NCI-H2227 (cell line): ENCODE measurements at regions not wholly inside any gene's neighbourhood (a gene's known extent, or its start where the extent isn't known, plus 50 kb on each side); places are given as distances from the start of the nearest gene placed in this dataset.
"Not testable (repeated sequence)": the region's sequence is repeated elsewhere in the genome, so short reads cannot be mapped to it uniquely, and the experiment has no call there.

Source experiments
- DNase-seq: peaks from one replicate; lab custom pipeline; 2025; ENCODE audit not compliant: unreplicated experiment; lab: John Stamatoyannopoulos, UW

DNA sequence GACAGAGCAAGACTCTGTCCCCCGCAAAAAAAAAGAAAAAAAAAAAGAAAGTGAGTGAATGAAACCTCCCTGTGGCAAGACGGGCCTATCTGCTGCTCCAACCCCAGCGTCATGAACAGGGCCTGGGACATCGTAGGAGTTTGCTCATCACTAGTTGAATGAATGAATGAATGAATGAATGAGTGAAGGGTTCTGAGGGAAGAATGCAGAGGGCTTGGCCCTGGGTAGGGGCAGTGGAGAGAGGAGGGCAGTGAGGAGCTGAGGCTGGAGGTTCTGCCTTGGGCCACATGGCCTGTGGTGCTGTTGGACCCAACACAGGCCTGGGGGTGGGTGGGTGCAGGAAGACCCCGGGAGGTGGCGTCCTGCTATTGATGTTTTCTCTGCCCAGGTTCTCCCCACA is 125.5 kb upstream of the CIBAR2 start:
- DNase-seq = no peak

DNA sequence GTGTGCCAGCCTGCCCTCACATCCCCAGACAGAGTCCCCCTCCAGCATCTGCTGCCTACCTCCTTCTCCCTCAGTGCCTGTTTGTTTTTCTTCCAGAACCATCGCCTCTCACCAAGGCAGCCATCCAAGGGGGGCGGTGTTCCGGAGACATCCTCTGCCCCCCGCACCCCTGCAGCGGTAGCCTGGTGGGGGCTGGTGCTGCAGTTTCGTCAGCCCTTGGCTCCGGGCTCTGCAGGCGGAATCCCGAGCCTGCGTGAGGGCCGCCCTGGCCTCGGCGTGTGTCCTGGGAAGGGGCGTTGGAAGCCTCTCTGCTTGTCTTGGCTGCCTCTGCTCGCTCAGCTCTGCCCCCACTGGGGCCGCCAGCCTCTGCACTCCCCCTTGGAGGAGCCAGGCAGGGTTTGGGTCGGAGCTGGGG is 126.0 kb upstream of the CIBAR2 start:
- peak; percentile 26 for DNase-seq

DNA sequence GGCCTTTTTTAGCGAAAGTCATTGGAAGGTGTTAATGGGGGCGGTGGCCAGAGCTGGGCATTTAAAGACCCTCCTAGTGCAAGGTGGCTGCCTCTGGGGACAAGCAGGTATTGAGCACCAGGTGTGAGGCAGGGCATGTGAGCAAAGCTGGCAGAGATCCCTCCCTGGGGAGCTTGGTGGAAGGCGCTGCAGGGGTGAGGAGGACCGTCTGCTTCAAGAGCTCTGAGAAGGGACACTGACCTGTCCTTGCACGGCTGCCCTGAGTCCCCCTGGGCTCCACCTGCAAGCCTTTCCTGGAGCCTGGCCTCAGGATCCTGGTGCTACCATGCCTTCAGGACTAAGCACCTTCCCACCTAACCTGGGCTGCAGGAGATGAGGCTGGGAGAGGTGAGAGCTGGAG is 127.0 kb upstream of the CIBAR2 start:
- DNase-seq = no peak

- DNase-seq = no peak
Observed at GRCh38 chr16:85239871-85240270, 127.6 kb upstream of the CIBAR2 start.

DNA sequence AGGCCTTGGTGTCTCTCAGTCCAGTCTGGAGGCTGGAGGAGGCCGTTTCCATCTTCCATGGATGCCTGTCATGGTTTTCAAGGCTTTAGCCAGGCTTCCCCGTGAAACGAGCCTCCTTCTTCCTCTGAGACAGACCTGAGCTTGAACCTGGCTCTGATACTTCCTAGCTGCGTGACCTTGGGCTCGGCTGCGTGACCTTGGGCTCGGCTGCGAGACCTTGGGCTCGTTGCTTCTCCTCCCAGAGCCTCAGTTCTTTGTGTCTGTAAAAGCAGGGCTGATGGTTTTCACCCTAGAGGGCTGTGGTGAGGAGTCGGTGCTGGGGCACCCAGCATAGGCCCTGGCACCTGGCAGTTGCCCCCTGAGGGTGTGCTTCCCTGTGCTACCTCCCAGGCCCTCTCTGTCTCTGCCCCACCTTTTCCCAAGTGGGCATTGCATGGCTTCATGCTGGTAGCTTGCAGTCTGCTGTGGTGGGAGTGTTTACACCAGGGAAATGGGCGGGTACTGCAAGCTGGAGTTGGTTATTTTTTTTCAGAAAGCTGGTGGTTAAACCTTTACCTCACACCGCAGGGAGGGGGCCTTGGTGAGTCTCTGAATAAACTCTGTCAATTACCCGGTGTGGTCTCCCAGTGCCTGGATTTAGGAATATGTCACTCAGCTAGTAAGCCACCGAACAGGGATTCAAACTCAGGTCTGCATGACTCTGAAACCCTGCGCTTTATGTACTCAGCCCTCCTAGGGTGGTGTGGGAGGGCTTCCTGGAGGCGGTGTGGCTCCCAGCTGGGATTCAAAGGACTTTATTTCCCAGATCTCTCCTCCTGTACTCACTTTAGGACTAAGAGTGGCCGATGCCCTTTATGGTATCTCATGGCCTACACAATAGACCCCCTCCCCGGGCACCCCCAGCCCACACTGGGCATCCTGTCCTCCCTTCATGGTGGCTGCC is 129.0 kb upstream of the CIBAR2 start:
- no peak for DNase-seq

DNA sequence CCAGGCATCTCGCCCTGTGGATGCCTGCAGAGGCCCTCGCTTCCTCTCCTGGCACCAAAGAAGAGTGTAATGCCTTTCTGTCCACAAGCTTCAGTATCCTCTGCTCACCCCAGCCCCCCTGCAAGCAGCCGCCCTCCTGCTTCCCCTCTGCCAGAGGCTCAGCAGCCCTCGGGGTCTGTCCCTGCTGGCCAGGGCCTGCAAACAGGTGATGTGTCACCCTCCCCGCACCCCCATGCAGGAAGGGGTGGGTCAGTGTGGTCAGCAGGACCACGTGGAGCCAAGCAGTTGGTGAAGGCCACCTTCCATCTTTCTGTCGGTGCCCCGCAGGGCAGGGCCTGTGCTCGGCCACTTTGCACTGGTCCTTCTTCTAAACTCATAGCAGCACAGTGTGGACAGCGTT is 129.9 kb upstream of the CIBAR2 start:
- DNase-seq = no peak

GRCh38 chr16:85243308-85243707 is 131.0 kb upstream of the CIBAR2 start:
- no peak for DNase-seq

- not testable (repeated sequence) for DNase-seq
Observed at GRCh38 chr16:85244452-85244851, 132.2 kb upstream of the CIBAR2 start.

- peak; percentile 80 for DNase-seq
Observed at GRCh38 chr16:85245307-85246172, 133.3 kb upstream of the CIBAR2 start.

DNA sequence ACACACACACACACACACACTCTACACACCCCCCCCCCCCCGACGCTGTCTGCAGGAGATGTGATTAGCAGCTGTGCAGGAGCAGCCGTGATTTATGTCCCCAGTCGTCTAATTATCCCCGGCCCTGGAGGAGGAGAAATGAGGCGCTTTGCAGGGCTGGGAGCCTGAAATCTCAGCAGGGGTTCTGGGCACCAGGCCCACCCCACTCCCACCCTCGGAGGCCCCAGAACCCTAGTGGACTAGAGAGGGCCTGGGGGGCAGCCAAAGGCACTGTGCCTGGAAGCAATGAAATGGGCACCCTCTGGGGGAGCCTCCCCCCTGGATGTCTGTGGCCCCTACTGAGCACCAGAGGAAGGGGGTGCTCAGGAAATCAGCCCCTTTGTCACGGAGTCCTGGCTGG is 134.2 kb upstream of the CIBAR2 start:
- DNase-seq = peak; percentile 73

- DNase-seq = no peak
Observed at GRCh38 chr16:85246973-85247372, 134.7 kb upstream of the CIBAR2 start.

DNA sequence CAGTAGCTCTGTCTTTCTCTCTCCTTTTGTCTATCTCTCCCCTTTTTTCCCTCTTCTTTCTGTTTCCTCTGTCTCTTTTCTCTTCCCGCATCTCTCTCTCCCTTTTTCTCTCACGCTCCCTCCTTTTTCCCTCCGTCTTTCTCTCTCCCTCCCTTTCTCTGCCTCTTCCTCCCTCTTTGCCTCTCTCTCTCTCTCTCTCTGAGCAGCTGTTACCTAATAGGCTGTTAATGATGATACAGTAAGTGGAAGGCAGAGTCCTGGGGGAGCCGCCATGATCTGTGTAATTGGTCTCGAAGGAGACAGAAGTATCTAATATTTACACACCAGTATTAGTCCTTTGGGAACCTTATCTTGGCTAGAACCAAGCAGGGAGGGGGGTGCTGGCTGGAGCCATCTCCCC is 136.1 kb upstream of the CIBAR2 start:
- DNase-seq = no peak

- no peak for DNase-seq
Observed at GRCh38 chr16:85248857-85249256, 136.6 kb upstream of the CIBAR2 start.

GRCh38 chr16:85249418-85250146 is 137.3 kb upstream of the CIBAR2 start:
- no peak for DNase-seq

DNA sequence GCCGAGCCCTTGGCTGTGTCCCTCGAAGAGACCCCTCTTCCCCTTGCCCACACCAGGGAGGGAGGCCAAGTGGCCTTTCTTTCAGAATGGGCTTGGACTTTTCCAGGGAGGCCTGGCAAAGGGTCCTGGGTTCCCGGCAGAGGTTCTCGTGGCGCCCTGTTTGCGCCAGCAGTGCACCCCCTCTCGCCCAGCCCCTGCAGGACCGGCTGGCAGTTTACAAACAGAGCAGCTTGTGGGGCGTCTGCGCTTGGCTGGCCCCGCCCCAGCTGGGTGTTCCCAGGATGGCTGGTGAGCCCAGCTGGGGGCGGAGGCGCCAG is 137.8 kb upstream of the CIBAR2 start:
- peak; percentile 8 for DNase-seq

GRCh38 chr16:85250609-85251223 is 138.4 kb upstream of the CIBAR2 start:
- DNase-seq = no peak

DNA sequence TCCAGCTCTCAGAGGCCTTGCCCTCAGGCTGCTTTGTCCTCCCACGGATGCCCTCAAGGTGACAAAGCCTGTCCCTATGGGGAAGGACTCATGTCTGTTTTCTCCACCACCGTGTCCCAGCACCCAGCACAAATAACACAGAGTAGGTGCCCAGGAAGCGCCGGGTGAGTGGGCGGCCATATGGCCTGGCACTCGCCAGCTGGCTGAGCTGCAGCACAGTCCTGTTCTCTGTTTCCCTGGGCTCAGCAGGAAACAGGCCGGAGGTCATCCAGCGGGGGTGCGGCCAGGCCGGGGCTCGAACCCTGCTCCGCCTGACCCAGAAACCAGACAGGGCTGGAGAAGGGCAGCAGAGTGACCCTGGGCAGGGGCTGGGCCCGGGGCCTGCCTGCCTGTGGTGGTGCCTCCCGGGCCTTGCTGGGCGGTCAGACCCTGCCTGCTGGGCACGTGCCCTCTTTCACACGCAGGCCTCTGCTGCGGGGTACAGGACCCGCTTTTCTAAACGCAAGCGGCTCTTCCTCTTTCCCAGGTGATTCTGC is 139.0 kb upstream of the CIBAR2 start:
- no peak for DNase-seq

GRCh38 chr16:85252014-85252413 is 139.7 kb upstream of the CIBAR2 start:
- DNase-seq = no peak

DNA sequence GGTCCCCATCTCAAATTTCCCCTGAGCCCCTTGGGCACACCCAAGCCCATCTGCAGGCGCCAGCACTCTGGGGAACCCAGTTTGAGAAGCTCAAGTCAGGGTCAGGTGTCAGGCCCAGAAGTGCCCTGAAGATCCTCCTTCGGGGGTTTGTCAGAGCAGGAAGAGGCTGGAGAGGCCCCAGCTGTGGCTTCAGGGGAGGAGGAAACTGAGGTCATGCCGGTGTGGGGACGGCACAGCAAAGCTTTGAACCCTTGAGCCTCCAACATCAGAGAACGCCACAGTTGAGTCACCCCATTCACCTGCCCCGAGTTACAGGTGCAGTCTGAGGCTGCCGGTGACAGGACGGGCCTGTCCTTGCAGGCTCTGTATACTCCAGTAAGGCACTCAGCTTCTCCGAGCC is 140.2 kb upstream of the CIBAR2 start:
- DNase-seq = no peak

DNA sequence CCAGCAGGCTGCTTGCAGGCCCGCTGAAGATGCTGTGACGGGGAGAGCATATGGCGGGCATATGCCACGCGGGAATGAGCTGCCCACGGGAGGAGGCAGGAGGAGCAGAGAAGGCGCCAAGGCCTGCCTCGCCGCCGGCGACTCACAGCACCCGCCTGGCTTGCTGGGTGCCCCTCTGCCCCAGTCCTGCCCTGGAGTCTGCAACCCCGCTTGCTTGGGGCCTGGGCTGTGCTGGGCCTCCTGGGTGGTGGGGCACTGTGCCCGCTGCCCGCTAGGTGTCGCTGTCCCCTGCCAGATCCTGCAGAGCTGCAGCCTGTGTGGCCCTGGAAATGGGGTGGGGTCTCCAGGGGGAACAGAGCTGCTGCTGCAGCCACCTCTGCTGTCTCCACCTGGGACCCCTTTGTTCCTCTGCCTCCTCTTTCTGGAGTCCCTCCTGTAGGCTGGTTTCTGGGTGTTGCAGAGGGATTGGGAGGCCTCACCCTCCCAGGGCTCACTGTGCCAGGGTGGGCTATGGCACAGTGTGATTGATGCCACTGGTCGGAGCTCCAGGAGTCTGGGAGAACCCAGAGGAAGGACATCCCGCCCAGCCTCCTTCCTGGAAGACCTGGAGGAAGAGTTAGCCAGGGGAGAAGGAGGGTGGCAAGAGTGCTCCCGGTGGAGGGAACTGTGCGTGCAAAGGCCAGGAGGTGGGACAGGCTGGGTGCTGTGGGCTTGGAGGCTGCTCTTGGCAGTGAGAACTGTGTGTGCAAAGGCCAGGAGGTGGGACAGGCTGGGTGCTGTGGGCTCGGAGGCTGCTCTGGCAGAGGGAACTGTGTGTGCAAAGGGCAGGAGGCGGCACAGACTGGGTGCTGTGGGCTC is 141.0 kb upstream of the CIBAR2 start:
- peak; percentile 56 for DNase-seq
